HEK293 (cell line): ENCODE measurements at regions not wholly inside any gene's neighbourhood (a gene's known extent, or its start where the extent isn't known, plus 50 kb on each side); places are given as distances from the start of the nearest gene placed in this dataset.

Experiments used
- CTCF ChIA-PET: fragments of 350-600 bp; formaldehyde crosslinking; extraction: SDS; loops from one replicate; lab custom pipeline; 2021; ENCODE audit warnings: antibody characterized with exemption; lab: Yijun Ruan, JAX
- POLR2A ChIA-PET: fragments of 300-600 bp; formaldehyde crosslinking; extraction: SDS; loops from one replicate; lab custom pipeline; 2020; ENCODE audit warnings: antibody characterized with exemption, inconsistent platforms; lab: Yijun Ruan, JAX
- H3K27ac ChIP-seq: fragments of 200-500 bp; sonication (Bioruptor generic); 2 replicates; pipeline ENCODE4 v1.5.1; 2014; ENCODE audit warnings: low read depth, low read length, control low read depth, inconsistent platforms; ENCODE audit errors: extremely low read depth
- H3K36me3 ChIP-seq, 2 experiments: fragments of 200-500 bp in 1 of 2; sonication (Bioruptor generic) in 1 of 2; 1 replicate in 1 of 2; 2 replicates in 1 of 2; pipeline ENCODE4 v1.5.1; 2014 to 2017; ENCODE audit warnings: inconsistent platforms in 2 of 2, low read length in 2 of 2; ENCODE audit not compliant: control insufficient read depth in 2 of 2, insufficient read depth in 1 of 2
- H3K4me1 ChIP-seq: fragments of 200-500 bp; sonication (Bioruptor generic); 2 replicates; pipeline ENCODE4 v1.5.1; 2014; ENCODE audit warnings: mild to moderate bottlenecking, low read length, inconsistent platforms; ENCODE audit not compliant: control insufficient read depth, insufficient read depth
- H3K4me3 ChIP-seq: 2 replicates; pipeline ENCODE4 v1.5.1; 2011; ENCODE audit warnings: low read depth, mild to moderate bottlenecking, control low read depth, low read length, moderate library complexity
- H3K9me3 ChIP-seq: fragments of 200-500 bp; sonication (Bioruptor generic); 2 replicates; pipeline ENCODE4 v1.5.1; 2014; ENCODE audit warnings: low read depth, low read length, inconsistent platforms; ENCODE audit not compliant: control insufficient read depth, insufficient read depth
- GLIS1 ChIP-seq: fragments of 450-650 bp; formaldehyde crosslinking; IDR thresholded peaks from 2 replicates; pipeline ENCODE4 v1.5.1; 2016; ENCODE audit warnings: missing biosample characterization, missing genetic modification characterization
- HOXA7 ChIP-seq: sonication (generic); formaldehyde crosslinking; IDR thresholded peaks from 2 replicates; pipeline ENCODE4 v1.8.1; 2022; ENCODE audit warnings: missing genetic modification reagents, borderline replicate concordance
- KLF1 ChIP-seq: fragments of 450-650 bp; formaldehyde crosslinking; IDR thresholded peaks from 2 replicates; pipeline ENCODE4 v1.5.1; 2016; ENCODE audit warnings: missing biosample characterization, missing genetic modification characterization
- OSR2 ChIP-seq: fragments of 450-650 bp; formaldehyde crosslinking; IDR thresholded peaks from 2 replicates; pipeline ENCODE4 v1.5.1; 2016; ENCODE audit warnings: missing biosample characterization, missing genetic modification characterization
- ZBTB48 ChIP-seq: fragments of 450-650 bp; formaldehyde crosslinking; IDR thresholded peaks from 2 replicates; pipeline ENCODE4 v1.5.1; 2016; ENCODE audit warnings: missing biosample characterization, missing genetic modification characterization
- ZNF133 ChIP-seq: fragments of 450-650 bp; formaldehyde crosslinking; IDR thresholded peaks from 2 replicates; pipeline ENCODE4 v1.5.1; 2016; ENCODE audit warnings: missing biosample characterization, missing genetic modification characterization
- ZNF19 ChIP-seq: fragments of 450-650 bp; formaldehyde crosslinking; IDR thresholded peaks from 2 replicates; pipeline ENCODE4; 2016; ENCODE audit warnings: missing biosample characterization, missing genetic modification characterization, low read depth
- ZNF324 ChIP-seq: fragments of 450-650 bp; formaldehyde crosslinking; IDR thresholded peaks from 2 replicates; pipeline ENCODE4 v1.5.1; 2016; ENCODE audit warnings: missing biosample characterization, missing genetic modification characterization
- ZNF37A ChIP-seq: fragments of 450-650 bp; IDR thresholded peaks from 2 replicates; pipeline ENCODE4 v1.5.1; 2018; ENCODE audit warnings: missing biosample characterization, missing genetic modification characterization
- ZNF530 ChIP-seq: fragments of 450-650 bp; formaldehyde crosslinking; IDR thresholded peaks from 2 replicates; pipeline ENCODE4 v1.5.1; 2016; ENCODE audit warnings: low read depth, missing biosample characterization, missing genetic modification characterization
- ZNF548 ChIP-seq: fragments of 450-650 bp; formaldehyde crosslinking; IDR thresholded peaks from 2 replicates; pipeline ENCODE4 v1.5.1; 2016; ENCODE audit warnings: missing biosample characterization, missing genetic modification characterization
- ZNF571 ChIP-seq: fragments of 450-650 bp; formaldehyde crosslinking; IDR thresholded peaks from 2 replicates; pipeline ENCODE4 v1.5.0; 2017; ENCODE audit warnings: missing biosample characterization, missing genetic modification characterization
- ZNF707 ChIP-seq: fragments of 450-650 bp; formaldehyde crosslinking; IDR thresholded peaks from 2 replicates; pipeline ENCODE4 v1.5.1; 2016; ENCODE audit warnings: missing biosample characterization, missing genetic modification characterization
- ZNF768 ChIP-seq: fragments of 450-650 bp; formaldehyde crosslinking; IDR thresholded peaks from 2 replicates; pipeline ENCODE4 v1.5.1; 2018; ENCODE audit warnings: missing biosample characterization, mild to moderate bottlenecking, missing genetic modification characterization
- ZNF843 ChIP-seq: fragments of 450-650 bp; formaldehyde crosslinking; IDR thresholded peaks from 2 replicates; pipeline ENCODE4 v1.5.1; 2016; ENCODE audit warnings: missing biosample characterization, missing genetic modification characterization
- TF ChIP-seq, protein P1 (sequence below): fragments of 450-650 bp; formaldehyde crosslinking; IDR thresholded peaks from 2 replicates; pipeline ENCODE4 v1.5.1; 2016; ENCODE audit warnings: missing biosample characterization, missing genetic modification characterization
- TF ChIP-seq, protein P2 (sequence below): fragments of 450-650 bp; formaldehyde crosslinking; IDR thresholded peaks from 2 replicates; pipeline ENCODE4 v1.5.1; 2016; ENCODE audit warnings: missing biosample characterization, missing genetic modification characterization, low read depth
- TF ChIP-seq, protein P3 (sequence below): fragments of 450-650 bp; formaldehyde crosslinking; IDR thresholded peaks from 2 replicates; pipeline ENCODE4 v1.5.1; 2016; ENCODE audit warnings: missing biosample characterization, missing genetic modification characterization
- TF ChIP-seq, protein P4 (sequence below): fragments of 450-650 bp; formaldehyde crosslinking; IDR thresholded peaks from 2 replicates; pipeline ENCODE4 v1.5.1; 2017; ENCODE audit warnings: missing biosample characterization, mild to moderate bottlenecking, missing genetic modification characterization, moderate library complexity
- TF ChIP-seq, protein P5 (sequence below): fragments of 450-650 bp; formaldehyde crosslinking; IDR thresholded peaks from 2 replicates; pipeline ENCODE4; 2016; ENCODE audit warnings: missing biosample characterization, missing genetic modification characterization
- TF ChIP-seq, protein P6 (sequence below): fragments of 450-650 bp; formaldehyde crosslinking; IDR thresholded peaks from 2 replicates; pipeline ENCODE4 v1.5.1; 2016; ENCODE audit warnings: missing biosample characterization, missing genetic modification characterization

DNA sequence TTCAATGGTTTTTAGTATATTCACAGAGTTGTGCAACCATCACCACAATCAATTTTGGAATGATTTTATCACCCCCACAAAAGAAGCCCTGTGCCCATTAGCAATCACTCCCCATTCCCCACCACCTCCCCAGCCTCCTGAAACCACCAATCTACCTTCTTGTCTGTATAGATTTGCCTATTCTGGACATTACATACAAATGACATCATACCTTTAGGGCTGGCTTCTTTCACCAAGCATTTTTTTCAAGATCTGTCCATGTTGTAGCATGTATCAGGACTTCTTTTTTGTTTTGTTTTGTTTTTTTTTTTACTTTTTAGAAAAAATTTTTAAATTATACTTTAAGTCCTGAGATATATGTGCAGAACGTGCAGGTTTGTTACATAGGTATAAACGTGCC lies 108.1 kb downstream of the RTL9 start:
- ChIA-PET POLR2A (no interaction called here), CTCF (no interaction called here)
- no peak overlapping the region for H3K4me3 ChIP-seq
- H3K4me1 ChIP-seq: no peaks in the 10 kb centered on the region
- H3K36me3 ChIP-seq: no peaks in the 10 kb centered on the region
- H3K9me3 ChIP-seq: no peaks in the 10 kb centered on the region
- TF ChIP-seq, protein P1, sequence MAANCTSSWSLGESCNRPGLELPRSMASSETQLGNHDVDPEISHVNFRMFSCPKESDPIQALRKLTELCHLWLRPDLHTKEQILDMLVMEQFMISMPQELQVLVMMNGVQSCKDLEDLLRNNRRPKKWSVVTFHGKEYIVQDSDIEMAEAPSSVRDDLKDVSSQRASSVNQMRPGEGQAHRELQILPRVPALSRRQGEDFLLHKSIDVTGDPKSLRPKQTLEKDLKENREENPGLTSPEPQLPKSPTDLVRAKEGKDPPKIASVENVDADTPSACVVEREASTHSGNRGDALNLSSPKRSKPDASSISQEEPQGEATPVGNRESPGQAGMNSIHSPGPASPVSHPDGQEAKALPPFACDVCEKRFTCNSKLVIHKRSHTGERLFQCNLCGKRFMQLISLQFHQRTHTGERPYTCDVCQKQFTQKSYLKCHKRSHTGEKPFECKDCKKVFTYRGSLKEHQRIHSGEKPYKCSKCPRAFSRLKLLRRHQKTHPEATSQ: no peak
- TF ChIP-seq, protein P2, sequence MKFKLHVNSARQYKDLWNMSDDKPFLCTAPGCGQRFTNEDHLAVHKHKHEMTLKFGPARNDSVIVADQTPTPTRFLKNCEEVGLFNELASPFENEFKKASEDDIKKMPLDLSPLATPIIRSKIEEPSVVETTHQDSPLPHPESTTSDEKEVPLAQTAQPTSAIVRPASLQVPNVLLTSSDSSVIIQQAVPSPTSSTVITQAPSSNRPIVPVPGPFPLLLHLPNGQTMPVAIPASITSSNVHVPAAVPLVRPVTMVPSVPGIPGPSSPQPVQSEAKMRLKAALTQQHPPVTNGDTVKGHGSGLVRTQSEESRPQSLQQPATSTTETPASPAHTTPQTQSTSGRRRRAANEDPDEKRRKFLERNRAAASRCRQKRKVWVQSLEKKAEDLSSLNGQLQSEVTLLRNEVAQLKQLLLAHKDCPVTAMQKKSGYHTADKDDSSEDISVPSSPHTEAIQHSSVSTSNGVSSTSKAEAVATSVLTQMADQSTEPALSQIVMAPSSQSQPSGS: peak; percentile 70; the same call in 1 of the 2 replicates
- TF ChIP-seq, protein P3, sequence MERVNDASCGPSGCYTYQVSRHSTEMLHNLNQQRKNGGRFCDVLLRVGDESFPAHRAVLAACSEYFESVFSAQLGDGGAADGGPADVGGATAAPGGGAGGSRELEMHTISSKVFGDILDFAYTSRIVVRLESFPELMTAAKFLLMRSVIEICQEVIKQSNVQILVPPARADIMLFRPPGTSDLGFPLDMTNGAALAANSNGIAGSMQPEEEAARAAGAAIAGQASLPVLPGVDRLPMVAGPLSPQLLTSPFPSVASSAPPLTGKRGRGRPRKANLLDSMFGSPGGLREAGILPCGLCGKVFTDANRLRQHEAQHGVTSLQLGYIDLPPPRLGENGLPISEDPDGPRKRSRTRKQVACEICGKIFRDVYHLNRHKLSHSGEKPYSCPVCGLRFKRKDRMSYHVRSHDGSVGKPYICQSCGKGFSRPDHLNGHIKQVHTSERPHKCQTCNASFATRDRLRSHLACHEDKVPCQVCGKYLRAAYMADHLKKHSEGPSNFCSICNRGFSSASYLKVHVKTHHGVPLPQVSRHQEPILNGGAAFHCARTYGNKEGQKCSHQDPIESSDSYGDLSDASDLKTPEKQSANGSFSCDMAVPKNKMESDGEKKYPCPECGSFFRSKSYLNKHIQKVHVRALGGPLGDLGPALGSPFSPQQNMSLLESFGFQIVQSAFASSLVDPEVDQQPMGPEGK: no peak
- no peak for TF ChIP-seq ZNF707 (tag by site-specific recombination)
- no peak for TF ChIP-seq HOXA7 (CRISPR knock-in tag)
- no peak for TF ChIP-seq ZNF133 (tag by site-specific recombination)
- TF ChIP-seq, protein P4, sequence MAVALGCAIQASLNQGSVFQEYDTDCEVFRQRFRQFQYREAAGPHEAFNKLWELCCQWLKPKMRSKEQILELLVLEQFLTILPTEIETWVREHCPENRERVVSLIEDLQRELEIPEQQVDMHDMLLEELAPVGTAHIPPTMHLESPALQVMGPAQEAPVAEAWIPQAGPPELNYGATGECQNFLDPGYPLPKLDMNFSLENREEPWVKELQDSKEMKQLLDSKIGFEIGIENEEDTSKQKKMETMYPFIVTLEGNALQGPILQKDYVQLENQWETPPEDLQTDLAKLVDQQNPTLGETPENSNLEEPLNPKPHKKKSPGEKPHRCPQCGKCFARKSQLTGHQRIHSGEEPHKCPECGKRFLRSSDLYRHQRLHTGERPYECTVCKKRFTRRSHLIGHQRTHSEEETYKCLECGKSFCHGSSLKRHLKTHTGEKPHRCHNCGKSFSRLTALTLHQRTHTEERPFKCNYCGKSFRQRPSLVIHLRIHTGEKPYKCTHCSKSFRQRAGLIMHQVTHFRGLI: no peak
- TF ChIP-seq, all 188 proteins: peak for 1
- no peak overlapping the region for H3K27ac ChIP-seq

DNA sequence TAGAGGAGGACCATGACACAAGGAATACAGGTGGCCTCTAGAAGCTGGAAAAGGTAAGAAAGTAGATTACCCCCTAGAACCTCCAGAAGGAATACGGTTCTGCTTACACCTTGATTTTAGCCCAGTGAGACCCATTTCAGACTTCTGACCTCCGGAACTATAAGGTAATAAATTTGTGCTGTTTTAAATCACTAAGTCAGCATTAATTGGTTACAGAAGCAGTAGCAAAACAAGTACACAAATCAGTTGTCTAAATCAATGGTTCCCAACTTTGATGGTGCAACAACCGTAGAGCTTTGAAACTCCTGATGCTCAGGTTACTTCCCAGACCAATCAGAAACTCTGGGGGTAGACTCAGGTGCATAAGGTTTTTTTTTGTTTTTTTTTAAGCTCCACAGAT lies 113.6 kb downstream of the RTL9 start:
- TF ChIP-seq ZNF37A (no peak), OSR2 (no peak), ZNF571 (tag by site-specific recombination) (no peak), KLF1 (tag by site-specific recombination) (no peak)
- H3K4me3 ChIP-seq: no peak overlapping the region
- H3K4me1 ChIP-seq: no peaks in the 10 kb centered on the region
- H3K9me3 ChIP-seq: no peaks in the 10 kb centered on the region
- H3K36me3 ChIP-seq: no peaks in the 10 kb centered on the region
- H3K27ac ChIP-seq: no peak overlapping the region
- POLR2A ChIA-PET: no interaction called here
- CTCF ChIA-PET: interaction anchor here (1.0 to 1.1 kb wide), 2 partner anchors 20 to 375 kb away, joined by 3 read pairs; no protein-coding TSS in a partner anchor

DNA sequence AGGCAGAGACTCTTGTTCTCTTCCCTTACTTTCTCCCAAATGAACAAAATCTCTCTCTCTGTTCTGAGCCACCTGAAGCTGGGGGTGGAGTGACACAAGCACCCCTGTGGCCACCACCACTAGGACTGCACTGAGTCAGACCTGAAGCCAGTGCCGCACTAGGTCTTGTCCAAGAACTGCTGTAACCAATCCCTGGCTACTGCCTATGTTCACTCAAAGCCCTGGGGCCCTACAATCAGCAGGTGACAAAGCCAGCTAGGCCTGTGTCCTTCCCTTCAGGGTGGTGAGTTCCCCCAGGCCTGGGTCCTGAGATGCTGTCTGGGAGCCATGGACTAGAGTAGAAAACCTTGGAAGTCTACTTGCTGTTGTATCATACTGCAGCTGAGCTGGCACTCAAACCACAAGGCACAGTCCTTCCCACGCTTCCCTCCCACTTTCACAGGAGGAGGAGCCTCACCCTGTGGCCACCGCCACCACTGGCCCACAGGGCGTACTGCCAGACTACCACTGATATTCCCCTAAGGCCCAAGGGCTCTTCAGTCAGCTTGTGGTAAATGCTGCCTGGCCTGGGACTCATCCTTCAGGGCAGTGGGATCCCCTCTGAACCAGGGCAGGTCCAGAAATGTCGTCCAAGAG lies 119.1 kb downstream of the RTL9 start:
- Histone ChIP-seq H3K4me3 (no peak overlapping the region), H3K27ac (no peak overlapping the region), H3K4me1 (no peaks in the 10 kb centered on the region), H3K36me3 (no peaks in the 10 kb centered on the region), H3K9me3 (no peaks in the 10 kb centered on the region)
- TF ChIP-seq ZNF324 (tag by site-specific recombination) (no peak), ZBTB48 (tag by site-specific recombination) (no peak), ZNF19 (tag by site-specific recombination) (no peak), KLF1 (tag by site-specific recombination) (no peak), GLIS1 (no peak), ZNF843 (tag by site-specific recombination) (no peak), ZNF548 (tag by site-specific recombination) (no peak), ZNF768 (no peak), ZNF530 (tag by site-specific recombination) (no peak)
- TF ChIP-seq, protein P5, sequence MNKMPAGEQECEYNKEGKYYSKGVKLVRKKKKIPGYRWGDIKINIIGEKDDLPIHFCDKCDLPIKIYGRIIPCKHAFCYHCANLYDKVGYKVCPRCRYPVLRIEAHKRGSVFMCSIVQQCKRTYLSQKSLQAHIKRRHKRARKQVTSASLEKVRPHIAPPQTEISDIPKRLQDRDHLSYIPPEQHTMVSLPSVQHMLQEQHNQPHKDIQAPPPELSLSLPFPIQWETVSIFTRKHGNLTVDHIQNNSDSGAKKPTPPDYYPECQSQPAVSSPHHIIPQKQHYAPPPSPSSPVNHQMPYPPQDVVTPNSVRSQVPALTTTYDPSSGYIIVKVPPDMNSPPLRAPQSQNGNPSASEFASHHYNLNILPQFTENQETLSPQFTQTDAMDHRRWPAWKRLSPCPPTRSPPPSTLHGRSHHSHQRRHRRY: no peak
- TF ChIP-seq, protein P6, sequence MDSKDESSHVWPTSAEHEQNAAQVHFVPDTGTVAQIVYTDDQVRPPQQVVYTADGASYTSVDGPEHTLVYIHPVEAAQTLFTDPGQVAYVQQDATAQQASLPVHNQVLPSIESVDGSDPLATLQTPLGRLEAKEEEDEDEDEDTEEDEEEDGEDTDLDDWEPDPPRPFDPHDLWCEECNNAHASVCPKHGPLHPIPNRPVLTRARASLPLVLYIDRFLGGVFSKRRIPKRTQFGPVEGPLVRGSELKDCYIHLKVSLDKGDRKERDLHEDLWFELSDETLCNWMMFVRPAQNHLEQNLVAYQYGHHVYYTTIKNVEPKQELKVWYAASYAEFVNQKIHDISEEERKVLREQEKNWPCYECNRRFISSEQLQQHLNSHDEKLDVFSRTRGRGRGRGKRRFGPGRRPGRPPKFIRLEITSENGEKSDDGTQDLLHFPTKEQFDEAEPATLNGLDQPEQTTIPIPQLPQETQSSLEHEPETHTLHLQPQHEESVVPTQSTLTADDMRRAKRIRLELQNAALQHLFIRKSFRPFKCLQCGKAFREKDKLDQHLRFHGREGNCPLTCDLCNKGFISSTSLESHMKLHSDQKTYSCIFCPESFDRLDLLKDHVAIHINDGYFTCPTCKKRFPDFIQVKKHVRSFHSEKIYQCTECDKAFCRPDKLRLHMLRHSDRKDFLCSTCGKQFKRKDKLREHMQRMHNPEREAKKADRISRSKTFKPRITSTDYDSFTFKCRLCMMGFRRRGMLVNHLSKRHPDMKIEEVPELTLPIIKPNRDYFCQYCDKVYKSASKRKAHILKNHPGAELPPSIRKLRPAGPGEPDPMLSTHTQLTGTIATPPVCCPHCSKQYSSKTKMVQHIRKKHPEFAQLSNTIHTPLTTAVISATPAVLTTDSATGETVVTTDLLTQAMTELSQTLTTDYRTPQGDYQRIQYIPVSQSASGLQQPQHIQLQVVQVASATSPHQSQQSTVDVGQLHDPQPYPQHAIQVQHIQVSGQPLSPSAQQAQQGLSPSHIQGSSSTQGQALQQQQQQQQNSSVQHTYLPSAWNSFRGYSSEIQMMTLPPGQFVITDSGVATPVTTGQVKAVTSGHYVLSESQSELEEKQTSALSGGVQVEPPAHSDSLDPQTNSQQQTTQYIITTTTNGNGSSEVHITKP (tag by site-specific recombination): no peak
- ChIA-PET CTCF (no interaction called here), POLR2A (no interaction called here)
